NT2/D1 (cell line): ENCODE measurements at regions not wholly inside any gene's neighbourhood (a gene's known extent, or its start where the extent isn't known, plus 50 kb on each side); places are given as distances from the start of the nearest gene placed in this dataset.

Experiments
- DNase-seq: peaks from one replicate; pipeline ENCODE4 v3.0.0-alpha.2; 2011; ENCODE audit warnings: low read depth, low spot score
- H3K27me3 ChIP-seq: 2 replicates; pipeline ENCODE4 v1.6.0; 2011; ENCODE audit warnings: mild to moderate bottlenecking; ENCODE audit not compliant: insufficient read length, insufficient read depth
- H3K36me3 ChIP-seq: 2 replicates; pipeline ENCODE4 v1.6.1; 2011; ENCODE audit warnings: mild to moderate bottlenecking, low read length, mixed read lengths; ENCODE audit not compliant: insufficient read depth, insufficient read length
- H3K4me1 ChIP-seq: 2 replicates; pipeline ENCODE4 v1.5.1; 2011; ENCODE audit not compliant: insufficient read depth, insufficient read length
- H3K4me3 ChIP-seq: 2 replicates; pipeline ENCODE4 v1.5.1; 2011; ENCODE audit warnings: low read depth; ENCODE audit not compliant: insufficient read length
- H3K9ac ChIP-seq: 2 replicates; pipeline ENCODE4 v1.6.0; 2011; ENCODE audit warnings: low read depth; ENCODE audit not compliant: insufficient read length
- H3K9me3 ChIP-seq: 2 replicates; pipeline ENCODE4 v1.5.1; 2011; ENCODE audit warnings: mild to moderate bottlenecking, low read length; ENCODE audit not compliant: insufficient read depth
- SUZ12 ChIP-seq: IDR thresholded peaks from 2 replicates; pipeline ENCODE4 v1.6.1; 2011; ENCODE audit not compliant: insufficient read length, insufficient read depth; ENCODE audit errors: extremely low read depth
- YY1 ChIP-seq: IDR thresholded peaks from 2 replicates; pipeline ENCODE4 v1.6.1; 2011; ENCODE audit not compliant: insufficient read length, insufficient read depth
- ZNF274 ChIP-seq: IDR thresholded peaks from 2 replicates; pipeline ENCODE4 v1.6.1; 2011; ENCODE audit warnings: mild to moderate bottlenecking, low read depth, low read length

- H3K4me1 ChIP-seq, result no peaks in the 10 kb centered on the region
- H3K9ac ChIP-seq, result no peak overlapping the region
- no peaks in the 10 kb centered on the region for H3K27me3 ChIP-seq
- TF ChIP-seq YY1 (no peak), ZNF274 (no peak), SUZ12 (no peak)
- no peaks in the 10 kb centered on the region for H3K36me3 ChIP-seq
- no peak for DNase-seq
- no peaks in the 10 kb centered on the region for H3K9me3 ChIP-seq
- no peak overlapping the region for H3K4me3 ChIP-seq
Observed at GRCh38 chr2:67954093-67954748, 108.6 kb downstream of the C1D start.

GRCh38 chr2:67955748-67956603 lies 106.8 kb downstream of the C1D start:
- Histone ChIP-seq H3K9me3 (no peaks in the 10 kb centered on the region), H3K4me1 (no peaks in the 10 kb centered on the region), H3K4me3 (no peak overlapping the region), H3K27me3 (no peaks in the 10 kb centered on the region), H3K36me3 (no peaks in the 10 kb centered on the region), H3K9ac (no peak overlapping the region)
- TF ChIP-seq ZNF274, result no peak
- no peak for DNase-seq

GRCh38 chr2:67965246-67965645 lies 97.6 kb downstream of the C1D start:
- no peak overlapping the region for H3K4me3 ChIP-seq
- no peaks in the 10 kb centered on the region for H3K4me1 ChIP-seq
- no peaks in the 10 kb centered on the region for H3K9me3 ChIP-seq
- H3K27me3 ChIP-seq, result no peaks in the 10 kb centered on the region
- no peaks in the 10 kb centered on the region for H3K36me3 ChIP-seq
- DNase-seq, result no peak
- TF ChIP-seq YY1 (no peak), SUZ12 (no peak), ZNF274 (no peak)
- no peak overlapping the region for H3K9ac ChIP-seq

- Histone ChIP-seq H3K36me3 (no peaks in the 10 kb centered on the region), H3K4me3 (no peak overlapping the region), H3K27me3 (no peaks in the 10 kb centered on the region), H3K4me1 (no peaks in the 10 kb centered on the region), H3K9me3 (no peaks in the 10 kb centered on the region), H3K9ac (no peak overlapping the region)
- DNase-seq, result no peak
- TF ChIP-seq YY1, result no peak
- no peak for TF ChIP-seq SUZ12
- TF ChIP-seq ZNF274, result no peak
Observed at GRCh38 chr2:67970071-67970470, 92.7 kb downstream of the C1D start.

- no peak for DNase-seq
- H3K4me1 ChIP-seq, result no peaks in the 10 kb centered on the region
- TF ChIP-seq YY1 (no peak), SUZ12 (no peak), ZNF274 (no peak)
Observed at GRCh38 chr2:67970542-67970941, 92.3 kb downstream of the C1D start.

GRCh38 chr2:67974559-67975430 lies 88.0 kb downstream of the C1D start:
- no peaks in the 10 kb centered on the region for H3K36me3 ChIP-seq
- no peak for DNase-seq
- H3K4me1 ChIP-seq, result no peaks in the 10 kb centered on the region
- no peaks in the 10 kb centered on the region for H3K9me3 ChIP-seq
- H3K4me3 ChIP-seq, result no peak overlapping the region
- no peak overlapping the region for H3K9ac ChIP-seq
- H3K27me3 ChIP-seq, result no peaks in the 10 kb centered on the region
- TF ChIP-seq ZNF274 (no peak), SUZ12 (no peak), YY1 (no peak)

More at GRCh38 chr2:67970542-67970941, 92.3 kb downstream of the C1D start:
- Histone ChIP-seq H3K4me3 (no peak overlapping the region), H3K9ac (no peak overlapping the region), H3K36me3 (no peaks in the 10 kb centered on the region), H3K27me3 (no peaks in the 10 kb centered on the region), H3K9me3 (no peaks in the 10 kb centered on the region)

- TF ChIP-seq YY1, result no peak
- TF ChIP-seq SUZ12, result no peak
- TF ChIP-seq ZNF274, result no peak
- no peak for DNase-seq
- H3K27me3 ChIP-seq, result no peaks in the 10 kb centered on the region
Observed at GRCh38 chr2:67977464-67977863, 85.3 kb downstream of the C1D start.

More at GRCh38 chr2:67977464-67977863, 85.3 kb downstream of the C1D start:
- Histone ChIP-seq H3K4me1 (no peaks in the 10 kb centered on the region), H3K4me3 (no peak overlapping the region), H3K9me3 (0 out of 2 replicates have a peak, but pooled peaks cover 11% of the 10 kb centered on the region), H3K9ac (no peak overlapping the region), H3K36me3 (no peaks in the 10 kb centered on the region)
